WI38 (cell line): ENCODE measurements at regions not wholly inside any gene's neighbourhood (a gene's known extent, or its start where the extent isn't known, plus 50 kb on each side); places are given as distances from the start of the nearest gene placed in this dataset.
"Not testable (repeated sequence)": the region's sequence is repeated elsewhere in the genome, so short reads cannot be mapped to it uniquely, and the experiment has no call there.

Experiments used
- H3K4me3 ChIP-seq: 2 replicates; pipeline ENCODE4 v1.5.1; 2011; ENCODE audit warnings: low read depth, mild to moderate bottlenecking, control low read depth, low read length
- CTCF ChIP-seq: IDR thresholded peaks from 2 replicates; pipeline ENCODE4 v1.5.1; 2012; ENCODE audit warnings: low read depth, mild to moderate bottlenecking, control low read depth, low read length

DNA sequence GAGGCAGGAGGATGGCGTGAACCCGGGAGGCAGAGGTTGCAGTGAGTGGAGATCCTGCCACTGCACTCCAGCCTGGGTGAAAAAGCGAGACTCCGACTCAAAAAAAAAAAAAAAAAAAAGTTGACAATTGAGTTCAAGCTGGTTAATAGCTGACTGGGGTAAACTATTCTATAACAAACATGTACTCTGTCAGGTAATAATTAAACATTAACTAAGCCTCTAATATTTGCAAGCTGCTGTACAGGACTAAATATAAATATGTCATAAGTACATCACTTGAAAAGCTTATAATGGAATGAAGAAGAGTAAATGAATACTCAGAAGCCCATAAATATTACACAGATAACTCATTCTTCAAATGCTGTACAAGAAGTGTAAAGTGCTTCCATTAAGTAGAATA is 190.4 kb upstream of the CRIM1 start:
- H3K4me3 ChIP-seq: no peak overlapping the region
- TF ChIP-seq CTCF: no peak

GRCh38 chr2:36163520-36164254 is 191.9 kb upstream of the CRIM1 start:
- no peak overlapping the region for H3K4me3 ChIP-seq
- TF ChIP-seq CTCF: no peak

DNA sequence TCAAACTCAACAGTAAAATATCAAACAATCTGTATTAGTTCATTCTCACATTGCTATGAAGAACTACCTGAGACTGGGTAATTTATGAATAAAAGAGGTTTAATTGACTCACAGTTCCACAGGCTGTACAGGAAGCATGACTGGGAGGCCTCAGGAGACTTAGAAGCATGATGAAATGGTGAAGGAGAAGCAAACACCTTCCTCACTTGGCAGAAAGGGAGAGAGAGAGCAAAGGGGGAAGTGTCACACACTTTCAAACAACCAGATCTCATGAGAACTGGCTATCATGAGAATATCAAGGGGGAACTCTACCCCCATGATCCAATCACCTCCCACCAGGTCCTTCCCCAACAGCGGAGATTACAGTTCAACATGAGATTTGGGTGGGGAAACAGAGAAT is 198.5 kb upstream of the CRIM1 start:
- H3K4me3 ChIP-seq: not testable (repeated sequence)

DNA sequence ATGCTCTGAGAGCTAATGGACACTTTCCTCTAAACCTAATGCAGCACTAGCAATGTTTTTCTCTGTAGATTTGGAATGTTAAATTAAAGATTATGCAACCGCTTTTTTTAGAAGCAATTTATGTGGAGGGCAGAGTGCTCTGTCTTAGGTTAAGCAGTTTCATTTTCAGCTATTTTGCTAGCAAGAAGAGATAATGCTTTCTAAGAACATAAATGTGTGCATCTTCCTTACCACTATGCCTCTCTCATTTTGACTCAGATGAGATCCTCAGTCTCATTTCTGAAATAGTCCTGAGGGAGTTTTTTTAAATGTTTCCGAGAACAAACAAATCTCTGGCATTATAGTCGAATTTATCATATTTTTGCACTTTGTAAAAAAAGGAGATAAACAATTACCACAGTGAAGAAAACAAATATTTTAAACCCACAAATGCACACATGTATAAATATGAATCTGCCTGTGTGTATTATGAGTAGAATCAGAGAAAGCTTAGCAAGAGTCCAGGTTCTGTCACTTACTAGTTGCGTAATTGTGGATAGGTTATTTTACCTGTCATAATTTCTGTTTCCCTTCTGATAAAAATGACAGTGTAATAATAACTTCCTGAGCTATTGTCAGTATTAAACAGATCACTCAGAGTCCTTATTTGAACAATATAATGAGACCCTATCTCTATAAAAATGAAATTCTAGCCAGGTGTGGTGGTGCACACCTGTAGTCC is 207.7 kb upstream of the CRIM1 start:
- H3K4me3 ChIP-seq: no peak overlapping the region
- no peak for TF ChIP-seq CTCF

GRCh38 chr2:36146765-36147164 is 208.8 kb upstream of the CRIM1 start:
- TF ChIP-seq CTCF: no peak
- no peak overlapping the region for H3K4me3 ChIP-seq

GRCh38 chr2:36140391-36140790 is 215.2 kb upstream of the CRIM1 start:
- no peak overlapping the region for H3K4me3 ChIP-seq
- TF ChIP-seq CTCF: no peak

DNA sequence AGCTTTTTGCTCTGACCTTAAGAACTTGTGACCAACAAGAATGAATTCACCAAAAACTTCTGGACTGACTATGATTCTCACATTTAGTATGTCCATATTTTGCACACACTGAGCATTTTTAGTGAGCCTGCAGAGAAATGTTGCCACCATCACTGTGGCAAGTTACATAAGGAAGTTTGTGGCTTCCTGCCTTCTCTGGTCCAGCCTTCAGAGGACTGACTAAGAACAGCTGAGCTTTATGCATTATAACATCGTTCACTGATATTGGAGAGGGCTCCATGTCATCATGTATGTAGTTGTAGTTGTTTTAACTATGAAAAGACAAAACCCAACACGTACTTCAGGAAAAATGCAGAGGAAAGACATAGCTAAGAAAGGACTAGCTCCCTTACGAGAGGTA is 218.0 kb upstream of the CRIM1 start:
- no peak for TF ChIP-seq CTCF
- no peak overlapping the region for H3K4me3 ChIP-seq
